SKM-1 (cell line): ENCODE measurements at regions not wholly inside any gene's neighbourhood (a gene's known extent, or its start where the extent isn't known, plus 50 kb on each side); places are given as distances from the start of the nearest gene placed in this dataset.
A peak's percentile ranks its signal among the peaks of the same experiment; 100 is the strongest.

Experiments used
- DNase-seq: peaks from one replicate; lab custom pipeline; 2025; ENCODE audit not compliant: unreplicated experiment; lab: John Stamatoyannopoulos, UW

- no peak for DNase-seq
These were observed 224.5 kb upstream of the FOXG1 start for GRCh38 chr14:28542040-28542439.

- DNase-seq, result no peak
These were observed 201.2 kb upstream of the FOXG1 start for GRCh38 chr14:28565345-28565744.

- no peak for DNase-seq
These were observed 196.2 kb upstream of the FOXG1 start for GRCh38 chr14:28570391-28570790.

GRCh38 chr14:28571636-28572035 lies 195.0 kb upstream of the FOXG1 start:
- DNase-seq, result no peak

GRCh38 chr14:28576523-28576922 lies 190.1 kb upstream of the FOXG1 start:
- DNase-seq, result no peak

GRCh38 chr14:28577187-28577586 lies 189.4 kb upstream of the FOXG1 start:
- no peak for DNase-seq

- no peak for DNase-seq
These were observed 188.9 kb upstream of the FOXG1 start for GRCh38 chr14:28577711-28578131.

GRCh38 chr14:28584951-28585350 lies 181.6 kb upstream of the FOXG1 start:
- DNase-seq, result no peak

GRCh38 chr14:28589792-28590191 lies 176.8 kb upstream of the FOXG1 start:
- DNase-seq, result no peak

- no peak for DNase-seq
These were observed 170.2 kb upstream of the FOXG1 start for GRCh38 chr14:28596391-28596790.

GRCh38 chr14:28599191-28599590 lies 167.4 kb upstream of the FOXG1 start:
- DNase-seq, result no peak

- no peak for DNase-seq
These were observed 167.0 kb upstream of the FOXG1 start for GRCh38 chr14:28599605-28600004.

GRCh38 chr14:28603606-28604005 lies 163.0 kb upstream of the FOXG1 start:
- no peak for DNase-seq

- DNase-seq, result no peak
These were observed 158.9 kb upstream of the FOXG1 start for GRCh38 chr14:28607661-28608060.

GRCh38 chr14:28608443-28608842 lies 158.1 kb upstream of the FOXG1 start:
- DNase-seq, result no peak

GRCh38 chr14:28608851-28609828 lies 157.4 kb upstream of the FOXG1 start:
- DNase-seq, result peak; percentile 7

GRCh38 chr14:28612414-28612813 lies 154.2 kb upstream of the FOXG1 start:
- no peak for DNase-seq

- no peak for DNase-seq
These were observed 153.1 kb upstream of the FOXG1 start for GRCh38 chr14:28613532-28613931.

GRCh38 chr14:28626780-28627179 lies 139.8 kb upstream of the FOXG1 start:
- no peak for DNase-seq

- no peak for DNase-seq
These were observed 137.1 kb upstream of the FOXG1 start for GRCh38 chr14:28629328-28630004.

GRCh38 chr14:28630100-28630499 lies 136.5 kb upstream of the FOXG1 start:
- no peak for DNase-seq

- DNase-seq, result peak; percentile 3
These were observed 131.2 kb upstream of the FOXG1 start for GRCh38 chr14:28635387-28635786.
